Mesenchymal stem cell (in vitro differentiated cells and primary cell): ENCODE measurements at regions not wholly inside any gene's neighbourhood (a gene's known extent, or its start where the extent isn't known, plus 50 kb on each side); places are given as distances from the start of the nearest gene placed in this dataset.

Experiments
- DNase-seq: peaks from one replicate; pipeline ENCODE4 v3.0.0-alpha.2; 2013
- H2AFZ ChIP-seq: one replicate; pipeline ENCODE4 v1.6.1; 2013; ENCODE audit warnings: low read depth, mild to moderate bottlenecking, control low read depth, inconsistent platforms, low read length, moderate library complexity
- H2AK5ac ChIP-seq: 2 replicates; pipeline ENCODE4 v1.6.1; 2013; ENCODE audit warnings: low read length, moderate library complexity, mild to moderate bottlenecking, inconsistent platforms; ENCODE audit not compliant: severe bottlenecking
- H2BK120ac ChIP-seq: one replicate; pipeline ENCODE4 v1.6.1; 2013; ENCODE audit warnings: low read depth, mild to moderate bottlenecking, inconsistent platforms, low read length, moderate library complexity
- H2BK12ac ChIP-seq, 2 experiments: one replicate each; pipeline ENCODE4 v1.6.1; 2013; ENCODE audit warnings: inconsistent platforms in 2 of 2, low read length in 2 of 2, mild to moderate bottlenecking in 2 of 2, moderate library complexity in 2 of 2, control low read depth in 1 of 2
- H2BK15ac ChIP-seq: one replicate; pipeline ENCODE4 v1.6.1; 2013; ENCODE audit warnings: mild to moderate bottlenecking, low read depth, inconsistent platforms; ENCODE audit not compliant: poor library complexity, severe bottlenecking
- H2BK5ac ChIP-seq: 2 replicates; pipeline ENCODE4 v1.6.1; 2013; ENCODE audit warnings: low read depth, mild to moderate bottlenecking, low read length, control low read depth, inconsistent platforms; ENCODE audit not compliant: poor library complexity, severe bottlenecking
- H3K14ac ChIP-seq, 2 experiments: one replicate each; pipeline ENCODE4 v1.6.1; 2013; ENCODE audit warnings: inconsistent platforms in 2 of 2, low read length in 2 of 2, control low read depth in 1 of 2, mild to moderate bottlenecking in 1 of 2, moderate library complexity in 1 of 2
- H3K18ac ChIP-seq, 2 experiments: one replicate each; pipeline ENCODE4 v1.6.1; 2013; ENCODE audit warnings: inconsistent platforms in 2 of 2, low read length in 2 of 2, control low read depth in 1 of 2, low read depth in 1 of 2, mild to moderate bottlenecking in 1 of 2
- H3K23ac ChIP-seq, 2 experiments: one replicate each; pipeline ENCODE4 v1.6.1; 2013; ENCODE audit warnings: inconsistent platforms in 2 of 2, low read length in 2 of 2, mild to moderate bottlenecking in 2 of 2, moderate library complexity in 2 of 2, control low read depth in 1 of 2
- H3K27ac ChIP-seq: 2 replicates; pipeline ENCODE4 v1.5.1; 2013; ENCODE audit warnings: mild to moderate bottlenecking, moderate library complexity, low read length, control low read depth, inconsistent platforms; ENCODE audit not compliant: poor library complexity, severe bottlenecking
- H3K27me3 ChIP-seq, 2 experiments: 2 replicates each; pipeline versions ENCODE4 v1.6.1 to v1.7.0; 2013; ENCODE audit warnings: low read length in 2 of 2, mild to moderate bottlenecking in 2 of 2, moderate library complexity in 2 of 2, control low read depth in 1 of 2, inconsistent platforms in 1 of 2; ENCODE audit not compliant: control insufficient read depth in 1 of 2, insufficient read depth in 1 of 2
- H3K36me3 ChIP-seq, 2 experiments: 2 replicates each; pipeline versions ENCODE4 v1.6.1 to v1.7.0; 2013; ENCODE audit warnings: low read length in 2 of 2, control low read depth in 1 of 2, inconsistent platforms in 1 of 2, low read depth in 1 of 2, mild to moderate bottlenecking in 1 of 2; ENCODE audit not compliant: insufficient read depth in 2 of 2, control insufficient read depth in 1 of 2
- H3K4ac ChIP-seq, 2 experiments: one replicate each; pipeline ENCODE4 v1.6.1; 2013; ENCODE audit warnings: inconsistent platforms in 2 of 2, low read length in 2 of 2, mild to moderate bottlenecking in 2 of 2, moderate library complexity in 2 of 2, control low read depth in 1 of 2, low read depth in 1 of 2
- H3K4me1 ChIP-seq: 2 replicates; pipeline ENCODE4 v1.6.1; 2013; ENCODE audit warnings: low read depth, low read length, control low read depth; ENCODE audit not compliant: control insufficient read depth, insufficient read depth
- H3K4me2 ChIP-seq: 2 replicates; pipeline ENCODE4 v1.6.1; 2013; ENCODE audit warnings: low read length, mild to moderate bottlenecking, inconsistent platforms; ENCODE audit not compliant: poor library complexity, severe bottlenecking
- H3K4me3 ChIP-seq, 2 experiments: 2 replicates each; pipeline versions ENCODE4 v1.5.1 to v1.7.0; 2013; ENCODE audit warnings: low read length in 2 of 2, mild to moderate bottlenecking in 2 of 2, control low read depth in 1 of 2, low read depth in 1 of 2; ENCODE audit not compliant: insufficient read depth in 1 of 2
- H3K79me1 ChIP-seq: replicated peaks from 2 replicates; pipeline ENCODE4 v1.6.1; 2013; ENCODE audit warnings: mild to moderate bottlenecking, control low read depth, low read length, inconsistent platforms; ENCODE audit not compliant: poor library complexity, severe bottlenecking
- H3K9ac ChIP-seq: 2 replicates; pipeline ENCODE4 v1.7.0; 2013; ENCODE audit warnings: mild to moderate bottlenecking, low read length, moderate library complexity
- H3K9me3 ChIP-seq: 2 replicates; pipeline ENCODE4 v1.7.0; 2013; ENCODE audit warnings: mild to moderate bottlenecking, low read length; ENCODE audit not compliant: control insufficient read depth
- H4K8ac ChIP-seq: one replicate; pipeline ENCODE4 v1.6.1; 2013; ENCODE audit warnings: inconsistent platforms, mild to moderate bottlenecking, low read length, moderate library complexity
- H4K91ac ChIP-seq: one replicate; pipeline ENCODE4 v1.6.1; 2013; ENCODE audit warnings: mild to moderate bottlenecking, low read length, inconsistent platforms
- WGBS: methylation state at CpG from one replicate; pipeline ENCODE4 v1.1.7; 2013; ENCODE audit warnings: mixed read lengths; 5-methylcytosine and 5-hydroxymethylcytosine counted together

DNA sequence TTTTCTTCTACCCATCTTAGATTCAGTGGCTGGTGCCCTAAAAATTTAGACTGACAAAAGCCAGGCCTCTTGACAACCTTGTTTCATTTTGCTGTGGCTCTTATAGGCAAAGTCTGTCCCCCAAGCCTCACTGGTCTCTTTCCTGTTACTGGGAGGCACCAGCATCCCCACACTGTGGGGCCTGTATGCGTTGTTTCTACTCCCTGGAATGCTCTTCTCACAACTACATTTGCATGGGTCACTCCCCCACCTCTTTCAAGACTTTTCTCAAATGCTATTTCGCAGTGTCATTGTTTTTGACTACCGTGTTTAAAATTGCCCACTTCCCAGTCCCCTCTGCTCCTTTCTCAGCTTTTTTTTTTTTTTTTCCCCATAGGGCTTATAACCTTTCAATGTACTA lies 108.7 kb upstream of the DGKB start:
- H4K91ac ChIP-seq: no peak overlapping the region
- H3K23ac ChIP-seq: no peak overlapping the region
- no peaks in the 10 kb centered on the region for H3K79me1 ChIP-seq
- H3K14ac ChIP-seq: no peak overlapping the region
- WGBS: 55% methylated on average over 3 of the region's 3 CpGs
- no peak overlapping the region for H2AK5ac ChIP-seq
- no peak overlapping the region for H3K4ac ChIP-seq
- H2BK15ac ChIP-seq: no peak overlapping the region
- no peak overlapping the region for H2BK12ac ChIP-seq
- H2AFZ ChIP-seq: no peak overlapping the region
- no peaks in the 10 kb centered on the region for H3K9me3 ChIP-seq
- H2BK5ac ChIP-seq: no peak overlapping the region
- no peaks in the 10 kb centered on the region for H3K27me3 ChIP-seq
- H3K4me3 ChIP-seq: no peak overlapping the region
- no peak overlapping the region for H3K9ac ChIP-seq
- H3K4me2 ChIP-seq: no peak overlapping the region
- no peak overlapping the region for H3K27ac ChIP-seq
- peaks cover 2% of the 10 kb centered on the region for H3K4me1 ChIP-seq
- no peak overlapping the region for H4K8ac ChIP-seq
- H2BK120ac ChIP-seq: no peak overlapping the region
- no peaks in the 10 kb centered on the region for H3K36me3 ChIP-seq
- no peak for DNase-seq
- no peak overlapping the region for H3K18ac ChIP-seq

DNA sequence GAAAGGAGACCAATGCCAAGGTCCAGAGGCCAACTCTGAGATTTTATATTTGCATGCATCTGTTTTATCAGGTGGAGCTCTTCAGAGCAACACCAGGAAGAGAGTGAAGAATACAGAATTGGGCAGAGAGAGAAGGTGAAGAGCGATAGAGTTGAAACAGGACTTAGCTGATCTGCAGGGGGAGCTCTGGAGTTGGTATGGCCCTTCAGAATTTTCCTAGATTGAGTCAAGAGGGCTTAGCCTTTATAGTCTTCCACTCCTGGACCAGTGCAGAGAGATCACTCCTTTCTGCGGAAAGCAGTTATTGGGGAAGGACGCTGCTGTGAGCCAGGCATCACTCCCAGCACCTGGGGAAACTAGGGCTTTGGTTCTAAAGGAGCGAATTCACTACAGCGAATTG lies 105.0 kb upstream of the DGKB start:
- Histone ChIP-seq H2AK5ac (no peak overlapping the region), H4K91ac (no peak overlapping the region), H3K4me2 (no peak overlapping the region), H2BK15ac (no peak overlapping the region), H3K4ac (no peak overlapping the region), H3K27ac (no peak overlapping the region), H3K9me3 (no peaks in the 10 kb centered on the region), H4K8ac (no peak overlapping the region), H3K4me3 (no peak overlapping the region), H3K14ac (no peak overlapping the region), H2BK5ac (no peak overlapping the region), H3K18ac (no peak overlapping the region), H3K27me3 (no peaks in the 10 kb centered on the region), H2AFZ (no peak overlapping the region), H2BK12ac (no peak overlapping the region), H3K79me1 (no peaks in the 10 kb centered on the region), H3K9ac (no peak overlapping the region), H2BK120ac (no peak overlapping the region), H3K23ac (no peak overlapping the region), H3K4me1 (no peaks in the 10 kb centered on the region), H3K36me3 (no peaks in the 10 kb centered on the region)
- 86% methylated on average over 5 of the region's 5 CpGs for WGBS
- no peak for DNase-seq

DNA sequence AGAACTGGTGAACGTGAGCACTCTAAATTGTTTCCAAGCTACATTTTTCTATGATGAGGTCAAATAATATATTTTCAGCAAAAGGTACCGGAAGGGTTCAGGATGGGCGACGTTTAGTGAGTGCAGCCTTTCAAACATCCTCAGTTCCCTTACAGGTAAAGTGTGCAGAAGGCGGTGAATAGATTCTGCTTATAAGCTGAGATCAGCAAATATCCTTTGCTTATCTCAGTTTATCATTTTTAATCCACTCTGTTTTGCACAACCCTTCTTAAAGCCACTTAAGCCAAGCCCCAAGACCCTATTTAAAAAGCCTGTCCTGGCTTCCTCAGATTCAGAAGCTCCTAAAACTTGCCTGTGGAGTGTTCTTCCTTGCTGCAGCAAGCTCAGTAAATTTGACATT lies 103.1 kb upstream of the DGKB start:
- Histone ChIP-seq H3K4me2 (no peak overlapping the region), H3K9me3 (no peaks in the 10 kb centered on the region), H3K27ac (no peak overlapping the region), H4K8ac (no peak overlapping the region), H3K79me1 (no peaks in the 10 kb centered on the region), H2BK12ac (no peak overlapping the region), H2BK5ac (no peak overlapping the region), H3K4me3 (no peak overlapping the region), H3K27me3 (no peaks in the 10 kb centered on the region), H2AFZ (no peak overlapping the region), H4K91ac (no peak overlapping the region), H2BK120ac (no peak overlapping the region), H2BK15ac (no peak overlapping the region), H3K18ac (no peak overlapping the region), H3K36me3 (no peaks in the 10 kb centered on the region), H3K14ac (no peak overlapping the region), H3K4me1 (no peaks in the 10 kb centered on the region), H3K4ac (no peak overlapping the region), H2AK5ac (no peak overlapping the region), H3K23ac (no peak overlapping the region), H3K9ac (no peak overlapping the region)
- 94% methylated on average over 3 of the region's 5 CpGs for WGBS
- no peak for DNase-seq

DNA sequence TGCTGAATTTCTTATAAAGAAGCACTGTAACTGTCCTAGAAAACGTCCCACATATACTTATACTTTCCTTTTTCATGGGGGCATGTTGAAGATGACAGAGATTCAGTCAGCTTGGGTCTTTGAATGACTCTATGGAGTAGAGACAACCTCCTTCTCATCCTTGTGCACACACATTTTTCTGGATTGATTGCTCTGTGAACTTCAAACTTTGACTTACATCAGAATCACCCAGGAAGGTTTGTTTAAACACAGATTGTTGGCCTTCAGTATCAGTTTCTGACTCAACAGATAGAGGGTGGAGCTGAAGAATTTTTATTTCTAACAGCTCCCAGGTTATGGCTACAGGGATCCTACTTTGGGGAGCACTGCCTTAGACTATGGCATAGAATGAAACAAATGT lies 97.6 kb upstream of the DGKB start:
- no peaks in the 10 kb centered on the region for H3K27me3 ChIP-seq
- no peak overlapping the region for H3K23ac ChIP-seq
- no peak overlapping the region for H2BK5ac ChIP-seq
- no peak overlapping the region for H3K4me3 ChIP-seq
- H2BK15ac ChIP-seq: no peak overlapping the region
- WGBS: 50% methylated on average over 1 of the region's 1 CpG
- no peak overlapping the region for H2AK5ac ChIP-seq
- H2AFZ ChIP-seq: no peak overlapping the region
- no peak overlapping the region for H3K14ac ChIP-seq
- DNase-seq: no peak
- no peaks in the 10 kb centered on the region for H3K4me1 ChIP-seq
- no peak overlapping the region for H2BK120ac ChIP-seq
- no peak overlapping the region for H3K4ac ChIP-seq
- H4K91ac ChIP-seq: no peak overlapping the region
- no peak overlapping the region for H3K4me2 ChIP-seq
- no peaks in the 10 kb centered on the region for H3K79me1 ChIP-seq
- no peaks in the 10 kb centered on the region for H3K9me3 ChIP-seq
- no peak overlapping the region for H3K27ac ChIP-seq
- no peak overlapping the region for H4K8ac ChIP-seq
- no peak overlapping the region for H3K18ac ChIP-seq
- H2BK12ac ChIP-seq: no peak overlapping the region
- no peaks in the 10 kb centered on the region for H3K36me3 ChIP-seq
- H3K9ac ChIP-seq: no peak overlapping the region
